Osteocyte (in vitro differentiated cells): ENCODE measurements at regions not wholly inside any gene's neighbourhood (a gene's known extent, or its start where the extent isn't known, plus 50 kb on each side); places are given as distances from the start of the nearest gene placed in this dataset.

Experiments
- DNase-seq: peaks from one replicate; pipeline ENCODE4 v3.0.0; 2021; ENCODE audit warnings: mixed read lengths; ENCODE audit not compliant: unreplicated experiment; ENCODE audit errors: extremely low spot score
- H3K27ac Mint-ChIP-seq: one replicate; pipeline ENCODE4 v1.8.0; 2021; ENCODE audit warnings: mild to moderate bottlenecking, mixed read lengths; ENCODE audit not compliant: unreplicated experiment
- H3K27me3 Mint-ChIP-seq: one replicate; pipeline ENCODE4 v1.8.0; 2021; ENCODE audit warnings: mixed read lengths; ENCODE audit not compliant: unreplicated experiment
- H3K36me3 Mint-ChIP-seq: one replicate; pipeline ENCODE4 v1.8.0; 2021; ENCODE audit warnings: mixed read lengths; ENCODE audit not compliant: unreplicated experiment
- H3K4me1 Mint-ChIP-seq: one replicate; pipeline ENCODE4 v1.8.0; 2021; ENCODE audit warnings: mixed read lengths; ENCODE audit not compliant: unreplicated experiment
- H3K4me3 Mint-ChIP-seq: one replicate; pipeline ENCODE4 v1.8.0; 2021; ENCODE audit warnings: mild to moderate bottlenecking, moderate library complexity, mixed read lengths; ENCODE audit not compliant: unreplicated experiment
- H3K9me3 Mint-ChIP-seq: one replicate; pipeline ENCODE4 v1.8.0; 2021; ENCODE audit warnings: mixed read lengths; ENCODE audit not compliant: unreplicated experiment
- TF ChIP-seq, protein P1 (sequence below): fragments of 200-600 bp; sonication (generic); IDR thresholded peaks from 2 replicates; pipeline ENCODE4 v1.5.0; 2021; ENCODE audit warnings: antibody characterized with exemption, mild to moderate bottlenecking, moderate library complexity

DNA sequence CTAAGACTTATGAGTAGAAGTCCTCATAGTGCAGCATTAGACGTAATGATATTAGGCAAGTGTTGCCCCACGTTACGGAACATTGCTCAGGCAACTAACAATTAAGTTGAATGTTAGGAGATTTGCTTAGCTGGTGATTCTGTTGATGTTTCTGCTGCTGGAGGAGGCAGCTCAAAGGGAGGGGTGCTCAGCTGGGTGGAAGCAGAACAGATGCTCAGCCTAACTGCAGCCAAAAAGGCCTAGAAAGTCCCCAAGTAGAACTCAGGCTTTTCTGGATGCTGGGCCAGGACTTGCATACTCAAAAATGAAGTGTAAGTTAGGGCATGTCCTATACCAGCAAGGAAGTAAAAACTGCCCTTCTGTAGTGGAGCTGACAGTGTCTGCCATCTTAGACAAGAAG, 201.4 kb downstream of the ADRA2A start:
- Mint-ChIP-seq H3K9me3 (no peaks in the 10 kb centered on the region), H3K4me3 (no peak overlapping the region), H3K27ac (no peak overlapping the region), H3K27me3 (peaks cover 5% of the 10 kb centered on the region), H3K36me3 (no peaks in the 10 kb centered on the region), H3K4me1 (no peaks in the 10 kb centered on the region)
- TF ChIP-seq, protein P1, sequence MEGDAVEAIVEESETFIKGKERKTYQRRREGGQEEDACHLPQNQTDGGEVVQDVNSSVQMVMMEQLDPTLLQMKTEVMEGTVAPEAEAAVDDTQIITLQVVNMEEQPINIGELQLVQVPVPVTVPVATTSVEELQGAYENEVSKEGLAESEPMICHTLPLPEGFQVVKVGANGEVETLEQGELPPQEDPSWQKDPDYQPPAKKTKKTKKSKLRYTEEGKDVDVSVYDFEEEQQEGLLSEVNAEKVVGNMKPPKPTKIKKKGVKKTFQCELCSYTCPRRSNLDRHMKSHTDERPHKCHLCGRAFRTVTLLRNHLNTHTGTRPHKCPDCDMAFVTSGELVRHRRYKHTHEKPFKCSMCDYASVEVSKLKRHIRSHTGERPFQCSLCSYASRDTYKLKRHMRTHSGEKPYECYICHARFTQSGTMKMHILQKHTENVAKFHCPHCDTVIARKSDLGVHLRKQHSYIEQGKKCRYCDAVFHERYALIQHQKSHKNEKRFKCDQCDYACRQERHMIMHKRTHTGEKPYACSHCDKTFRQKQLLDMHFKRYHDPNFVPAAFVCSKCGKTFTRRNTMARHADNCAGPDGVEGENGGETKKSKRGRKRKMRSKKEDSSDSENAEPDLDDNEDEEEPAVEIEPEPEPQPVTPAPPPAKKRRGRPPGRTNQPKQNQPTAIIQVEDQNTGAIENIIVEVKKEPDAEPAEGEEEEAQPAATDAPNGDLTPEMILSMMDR, result no peak
- DNase-seq, result no peak

GRCh38 chr10:111281516-111281915, 204.7 kb downstream of the ADRA2A start:
- Mint-ChIP-seq H3K27ac (no peak overlapping the region), H3K4me1 (no peaks in the 10 kb centered on the region), H3K27me3 (peaks cover 5% of the 10 kb centered on the region), H3K9me3 (no peaks in the 10 kb centered on the region), H3K4me3 (no peak overlapping the region), H3K36me3 (no peaks in the 10 kb centered on the region)
- TF ChIP-seq, protein P1, result peak; percentile 40
- DNase-seq, result no peak

DNA sequence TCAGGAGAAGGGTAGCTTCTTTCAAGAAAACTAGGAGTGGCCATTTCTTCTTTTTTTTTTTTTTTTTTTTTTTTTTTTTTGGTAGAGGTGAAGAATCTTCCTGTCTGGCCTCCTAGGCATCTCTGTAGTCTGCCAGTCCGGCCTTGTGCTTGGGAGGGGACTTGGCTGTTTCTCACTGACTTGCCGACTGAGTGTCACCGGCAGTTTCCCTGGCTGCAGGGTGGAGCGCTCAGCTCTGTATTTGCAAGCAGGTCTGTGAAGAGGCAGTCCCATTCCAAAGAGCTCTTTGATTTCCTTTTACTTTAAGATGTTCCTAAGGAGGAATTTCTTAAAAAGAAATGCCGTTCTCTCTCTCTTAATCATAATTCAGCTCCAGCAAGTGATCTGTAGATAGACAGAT, 212.6 kb downstream of the ADRA2A start:
- H3K4me1 Mint-ChIP-seq, result no peaks in the 10 kb centered on the region
- H3K36me3 Mint-ChIP-seq, result no peaks in the 10 kb centered on the region
- H3K27ac Mint-ChIP-seq, result no peak overlapping the region
- no peak for DNase-seq
- no peak overlapping the region for H3K4me3 Mint-ChIP-seq
- H3K9me3 Mint-ChIP-seq, result no peaks in the 10 kb centered on the region
- TF ChIP-seq, protein P1, result no peak
- no peaks in the 10 kb centered on the region for H3K27me3 Mint-ChIP-seq

DNA sequence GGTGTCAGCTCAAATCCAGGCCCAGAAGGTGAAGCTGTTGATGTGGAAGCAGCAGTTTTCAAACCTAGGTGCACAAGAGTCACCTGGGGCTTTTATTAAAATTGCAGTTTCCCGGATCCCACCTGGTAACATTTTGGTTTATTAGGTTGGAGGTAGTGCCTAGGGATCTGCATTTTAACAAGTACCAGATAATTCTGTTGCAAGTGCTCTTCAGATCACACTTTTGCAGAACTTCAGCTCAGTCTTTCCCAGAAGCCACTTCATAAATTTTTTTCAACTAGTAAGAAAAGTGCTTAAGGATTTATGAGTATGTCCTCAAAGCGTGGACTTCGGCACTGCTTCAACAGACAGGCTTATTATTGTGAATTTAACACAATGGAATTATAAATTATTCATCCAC, 213.8 kb downstream of the ADRA2A start:
- Mint-ChIP-seq H3K9me3 (no peaks in the 10 kb centered on the region), H3K4me3 (no peak overlapping the region), H3K4me1 (no peaks in the 10 kb centered on the region), H3K36me3 (no peaks in the 10 kb centered on the region), H3K27me3 (no peaks in the 10 kb centered on the region), H3K27ac (no peak overlapping the region)
- DNase-seq, result no peak
- TF ChIP-seq, protein P1, result no peak

DNA sequence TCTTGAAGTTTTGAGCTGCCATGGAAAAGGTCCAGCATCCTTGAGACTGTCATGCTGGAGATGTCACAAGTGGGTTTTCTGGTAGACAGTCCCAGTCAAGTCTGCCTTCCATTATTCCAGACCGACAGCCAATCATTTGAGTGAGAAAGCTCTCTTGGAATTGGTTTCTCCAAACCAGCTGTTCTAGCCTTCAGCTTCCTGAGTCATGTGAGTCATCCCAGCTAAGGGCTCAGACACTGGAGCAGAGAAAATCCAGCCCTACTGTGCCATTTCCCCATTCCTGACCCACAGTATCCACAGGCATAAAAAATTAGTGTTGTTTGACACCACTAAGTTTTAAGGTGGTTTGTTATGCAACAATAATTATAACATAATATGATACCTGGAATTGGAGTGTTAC, 219.0 kb downstream of the ADRA2A start:
- DNase-seq, result no peak
- Mint-ChIP-seq H3K9me3 (no peaks in the 10 kb centered on the region), H3K4me3 (no peak overlapping the region), H3K27me3 (no peaks in the 10 kb centered on the region), H3K27ac (no peak overlapping the region), H3K4me1 (peaks cover 11% of the 10 kb centered on the region), H3K36me3 (no peaks in the 10 kb centered on the region)
- TF ChIP-seq, protein P1, result no peak
